ENCODE measurements at regions not wholly inside any gene's neighbourhood (a gene's known extent, or its start where the extent isn't known, plus 50 kb on each side); places are given as distances from the start of the nearest gene placed in this dataset.

DNA sequence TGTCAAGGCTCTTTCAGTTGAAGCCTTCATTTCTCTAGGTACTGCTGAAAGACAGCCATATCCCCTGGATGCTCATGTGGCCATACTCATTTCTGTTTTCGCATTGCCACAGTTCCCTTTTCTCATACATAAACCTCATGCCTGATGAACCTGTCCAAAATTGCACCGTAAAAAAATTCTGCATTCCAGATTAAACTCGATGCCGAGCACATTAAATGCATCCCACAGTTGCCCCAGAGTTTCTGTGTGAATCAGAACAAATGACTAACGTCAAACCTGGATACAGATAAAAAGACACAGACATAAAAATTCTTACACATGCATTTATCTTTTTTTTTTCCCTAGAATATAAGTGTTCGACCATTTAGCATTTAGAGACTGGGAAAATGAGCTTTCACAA, 288.2 kb downstream of the COG6 start:
- no peak overlapping the region for H3K9ac ChIP-seq (ENCODE audit: low read depth in 2 of 2, low read length in 2 of 2)
- intact Hi-C loops (cut with DNase I) = loop anchor here (5.0 kb wide), 1 partner anchor 739 kb away; no protein-coding TSS in a partner anchor
- H3K27ac ChIP-seq = no peak overlapping the region
- no peaks in the 10 kb centered on the region for H3K9me3 ChIP-seq
- H3K4me3 ChIP-seq = no peak overlapping the region
- no peak for DNase-seq
- TF ChIP-seq, protein P1, sequence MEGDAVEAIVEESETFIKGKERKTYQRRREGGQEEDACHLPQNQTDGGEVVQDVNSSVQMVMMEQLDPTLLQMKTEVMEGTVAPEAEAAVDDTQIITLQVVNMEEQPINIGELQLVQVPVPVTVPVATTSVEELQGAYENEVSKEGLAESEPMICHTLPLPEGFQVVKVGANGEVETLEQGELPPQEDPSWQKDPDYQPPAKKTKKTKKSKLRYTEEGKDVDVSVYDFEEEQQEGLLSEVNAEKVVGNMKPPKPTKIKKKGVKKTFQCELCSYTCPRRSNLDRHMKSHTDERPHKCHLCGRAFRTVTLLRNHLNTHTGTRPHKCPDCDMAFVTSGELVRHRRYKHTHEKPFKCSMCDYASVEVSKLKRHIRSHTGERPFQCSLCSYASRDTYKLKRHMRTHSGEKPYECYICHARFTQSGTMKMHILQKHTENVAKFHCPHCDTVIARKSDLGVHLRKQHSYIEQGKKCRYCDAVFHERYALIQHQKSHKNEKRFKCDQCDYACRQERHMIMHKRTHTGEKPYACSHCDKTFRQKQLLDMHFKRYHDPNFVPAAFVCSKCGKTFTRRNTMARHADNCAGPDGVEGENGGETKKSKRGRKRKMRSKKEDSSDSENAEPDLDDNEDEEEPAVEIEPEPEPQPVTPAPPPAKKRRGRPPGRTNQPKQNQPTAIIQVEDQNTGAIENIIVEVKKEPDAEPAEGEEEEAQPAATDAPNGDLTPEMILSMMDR (IDR thresholded peaks at IDR 0.05) = no peak
- no peaks in the 10 kb centered on the region for H3K4me1 ChIP-seq
- no peaks in the 10 kb centered on the region for H3K36me3 ChIP-seq
- H3K27me3 ChIP-seq = no peaks in the 10 kb centered on the region

DNA sequence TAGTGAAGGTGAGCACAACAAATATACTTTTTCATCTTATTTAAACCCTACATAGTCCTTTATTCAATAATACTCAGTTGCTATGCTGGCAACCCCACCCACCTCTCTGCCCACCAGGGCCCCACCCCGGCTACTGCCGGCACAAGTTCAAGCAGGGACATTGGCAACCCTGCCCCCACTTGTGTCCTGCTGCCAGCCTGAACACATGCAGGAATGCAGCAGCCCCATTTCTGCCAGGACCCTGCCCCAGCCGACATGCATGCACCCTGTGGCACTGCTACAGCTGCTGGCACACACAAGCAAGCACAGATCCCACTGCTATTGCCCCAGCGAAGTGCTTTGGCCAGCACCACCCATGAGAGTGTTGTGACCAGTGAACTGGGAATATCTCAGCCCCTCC, 289.8 kb downstream of the COG6 start:
- Histone ChIP-seq H3K27me3 (no peaks in the 10 kb centered on the region), H3K9ac (ENCODE audit: low read depth in 2 of 2, low read length in 2 of 2) (no peak overlapping the region), H3K4me1 (no peaks in the 10 kb centered on the region), H3K27ac (no peak overlapping the region), H3K36me3 (no peaks in the 10 kb centered on the region), H3K4me3 (no peak overlapping the region), H3K9me3 (no peaks in the 10 kb centered on the region)
- no peak for DNase-seq
- intact Hi-C loops (cut with DNase I) = no loop called here
- TF ChIP-seq, protein P1 (IDR thresholded peaks at IDR 0.05) = no peak

DNA sequence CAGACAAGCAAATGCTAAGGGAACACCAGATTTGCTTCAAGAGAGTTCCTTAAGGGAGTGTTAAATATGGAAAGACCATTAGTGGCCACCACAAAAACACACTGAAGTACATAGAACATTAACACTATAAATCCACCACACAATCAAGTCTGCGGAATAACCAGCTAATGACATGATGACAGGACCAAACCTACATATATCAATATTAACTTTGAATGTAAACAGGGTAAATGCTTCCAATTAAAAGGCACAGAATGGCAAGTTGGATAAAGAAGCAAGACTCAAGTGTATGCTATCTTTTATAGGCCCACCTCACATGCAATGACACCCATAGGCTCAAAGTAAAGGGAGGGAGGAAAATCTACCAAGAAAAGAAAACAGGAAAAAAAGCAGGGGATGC, 291.3 kb downstream of the COG6 start:
- Histone ChIP-seq H3K4me1 (no peaks in the 10 kb centered on the region), H3K9ac (ENCODE audit: low read depth in 2 of 2, low read length in 2 of 2) (no peak overlapping the region), H3K9me3 (no peaks in the 10 kb centered on the region), H3K27me3 (no peaks in the 10 kb centered on the region), H3K4me3 (no peak overlapping the region), H3K36me3 (no peaks in the 10 kb centered on the region), H3K27ac (no peak overlapping the region)
- DNase-seq = no peak
- intact Hi-C loops (cut with DNase I) = no loop called here
- TF ChIP-seq, protein P1 (IDR thresholded peaks at IDR 0.05) = no peak

DNA sequence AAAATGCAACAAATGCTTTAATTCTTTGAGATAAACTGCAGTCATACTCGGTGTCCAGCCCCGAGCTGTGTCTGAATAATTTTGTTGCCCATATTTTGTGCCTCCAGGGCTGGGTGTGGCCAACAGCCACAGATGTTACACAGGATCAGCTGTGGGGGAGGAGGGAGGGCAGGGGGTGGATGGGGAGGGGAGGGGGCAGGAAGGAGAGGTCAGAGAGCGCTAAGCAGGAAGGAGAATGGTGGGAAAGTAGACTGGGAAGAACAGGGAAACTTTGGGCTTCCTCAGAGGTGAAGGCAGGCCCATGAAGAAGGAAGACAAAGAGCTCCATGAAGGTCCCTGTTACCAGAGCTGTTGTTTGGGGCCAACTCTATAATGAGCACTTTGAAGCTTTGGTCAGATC, 295.8 kb downstream of the COG6 start:
- no peaks in the 10 kb centered on the region for H3K36me3 ChIP-seq
- no peak overlapping the region for H3K9ac ChIP-seq (ENCODE audit: low read depth in 2 of 2, low read length in 2 of 2)
- no peaks in the 10 kb centered on the region for H3K4me1 ChIP-seq
- intact Hi-C loops (cut with DNase I) = no loop called here
- TF ChIP-seq, protein P1 (IDR thresholded peaks at IDR 0.05) = no peak
- DNase-seq = no peak
- H3K27me3 ChIP-seq = no peaks in the 10 kb centered on the region
- no peaks in the 10 kb centered on the region for H3K9me3 ChIP-seq
- H3K4me3 ChIP-seq = no peak overlapping the region
- no peak overlapping the region for H3K27ac ChIP-seq

DNA sequence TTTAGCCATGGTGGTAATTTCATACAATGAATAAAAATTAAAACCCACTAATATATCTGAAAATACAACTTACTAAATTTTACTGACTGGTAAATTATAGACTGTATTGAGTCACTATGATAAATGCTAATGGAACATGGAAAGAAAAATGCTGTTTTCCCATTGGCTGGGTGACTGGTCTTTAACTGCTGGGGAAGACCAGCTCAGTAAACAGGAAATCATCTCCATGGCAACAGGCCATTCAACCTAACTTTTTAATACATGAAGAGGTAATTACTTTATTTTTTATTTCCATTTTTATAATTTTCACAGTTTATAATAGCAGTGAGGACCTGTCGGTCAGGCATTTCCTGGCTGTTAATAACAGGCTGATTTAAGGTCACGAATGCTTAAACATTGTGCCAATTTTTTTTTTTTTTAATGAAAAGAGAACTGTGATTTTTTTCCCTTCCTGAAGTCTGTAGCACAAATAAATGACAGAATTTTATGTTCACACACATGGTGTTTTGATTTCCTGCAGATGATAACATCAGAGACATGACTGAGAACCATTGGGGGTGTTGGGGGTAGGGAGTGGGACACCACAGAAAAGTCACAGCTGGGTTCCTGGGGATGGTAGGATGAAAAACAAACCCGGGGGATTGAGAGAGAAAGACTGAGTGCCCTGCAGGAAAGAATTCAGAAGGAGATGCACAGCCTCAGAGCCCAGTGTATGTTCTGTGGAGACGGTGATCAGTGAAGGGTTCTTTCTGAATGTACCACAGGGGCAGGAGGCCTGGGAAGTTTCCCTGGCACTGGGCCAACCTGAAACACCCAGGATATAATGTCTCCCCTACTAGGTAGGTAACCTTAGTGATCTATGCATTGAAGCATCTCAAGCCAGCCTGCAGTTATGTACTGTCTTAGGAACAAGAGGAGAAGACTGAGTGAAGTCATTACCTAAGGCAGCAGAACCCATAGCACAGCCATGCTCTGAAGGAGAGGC, 297.1 kb downstream of the COG6 start:
- Histone ChIP-seq H3K9ac (ENCODE audit: low read depth in 2 of 2, low read length in 2 of 2) (no peak overlapping the region), H3K27me3 (no peaks in the 10 kb centered on the region), H3K36me3 (no peaks in the 10 kb centered on the region), H3K9me3 (no peaks in the 10 kb centered on the region), H3K4me1 (no peaks in the 10 kb centered on the region), H3K27ac (no peak overlapping the region), H3K4me3 (no peak overlapping the region)
- intact Hi-C loops (cut with DNase I) = no loop called here
- DNase-seq = no peak
- TF ChIP-seq, protein P1 (IDR thresholded peaks at IDR 0.05) = no peak

All from colonic mucosa (tissue), 4 donors.